ENCODE measurements at regions not wholly inside any gene's neighbourhood (a gene's known extent, or its start where the extent isn't known, plus 50 kb on each side); places are given as distances from the start of the nearest gene placed in this dataset.
"Not testable (repeated sequence)": the region's sequence is repeated elsewhere in the genome, so short reads cannot be mapped to it uniquely, and the experiment has no call there.

- no peak overlapping the region for H3K4me3 ChIP-seq (ENCODE audit: low read depth, low read length)
- POLR2A ChIA-PET = no interaction called here
- no peak for TF ChIP-seq CTCF (IDR thresholded peaks at IDR 0.05; ENCODE audit: insufficient read depth, low read length, missing control alignments)
- CTCF ChIA-PET = interaction anchor here (1.4 kb wide), 2 partner anchors 13 to 155 kb away, joined by 3 read pairs; no protein-coding TSS in a partner anchor
- no peak for DNase-seq (ENCODE audit: low read depth, low spot score)
These were observed 88.9 kb downstream of the MOGAT1 start for GRCh38 chr2:222760301-222760897.

- POLR2A ChIA-PET = no interaction called here
- no peak overlapping the region for H3K4me3 ChIP-seq (ENCODE audit: low read depth, low read length)
- CTCF ChIA-PET = interaction anchor here (1.0 kb wide), 1 partner anchor 18 kb away, joined by 3 read pairs; no protein-coding TSS in a partner anchor
- no peak for TF ChIP-seq CTCF (IDR thresholded peaks at IDR 0.05; ENCODE audit: insufficient read depth, low read length, missing control alignments)
- DNase-seq (ENCODE audit: low read depth, low spot score) = no peak
These were observed 90.4 kb downstream of the MOGAT1 start for GRCh38 chr2:222761888-222762287.

GRCh38 chr2:222762342-222762741, 90.9 kb downstream of the MOGAT1 start:
- H3K4me3 ChIP-seq (ENCODE audit: low read depth, low read length) = no peak overlapping the region
- POLR2A ChIA-PET = no interaction called here
- TF ChIP-seq CTCF (IDR thresholded peaks at IDR 0.05; ENCODE audit: insufficient read depth, low read length, missing control alignments) = no peak
- CTCF ChIA-PET = interaction anchor here (1.0 kb wide), 1 partner anchor 17 kb away, joined by 3 read pairs; no protein-coding TSS in a partner anchor
- no peak for DNase-seq (ENCODE audit: low read depth, low spot score)

GRCh38 chr2:222765883-222766282, 94.4 kb downstream of the MOGAT1 start:
- DNase-seq (ENCODE audit: low read depth, low spot score); H3K4me3 ChIP-seq (ENCODE audit: low read depth, low read length); CTCF ChIA-PET; POLR2A ChIA-PET: not testable (repeated sequence)

GRCh38 chr2:222768019-222768418, 92.8 kb upstream of the ACSL3 start:
- H3K4me3 ChIP-seq (ENCODE audit: low read depth, low read length); CTCF ChIA-PET; POLR2A ChIA-PET; DNase-seq (ENCODE audit: low read depth, low spot score): not testable (repeated sequence)

- ChIA-PET CTCF (no interaction called here), POLR2A (no interaction called here)
- no peak overlapping the region for H3K4me3 ChIP-seq (ENCODE audit: low read depth, low read length)
- TF ChIP-seq CTCF (IDR thresholded peaks at IDR 0.05; ENCODE audit: insufficient read depth, low read length, missing control alignments) = no peak
- no peak for DNase-seq (ENCODE audit: low read depth, low spot score)
These were observed 91.4 kb upstream of the ACSL3 start for GRCh38 chr2:222769446-222769845.

GRCh38 chr2:222769941-222770340, 90.9 kb upstream of the ACSL3 start:
- TF ChIP-seq CTCF (IDR thresholded peaks at IDR 0.05; ENCODE audit: insufficient read depth, low read length, missing control alignments) = no peak
- DNase-seq (ENCODE audit: low read depth, low spot score) = no peak
- ChIA-PET POLR2A (no interaction called here), CTCF (no interaction called here)
- H3K4me3 ChIP-seq (ENCODE audit: low read depth, low read length) = no peak overlapping the region
